Ureter (tissue), 1 donor: ENCODE measurements at regions not wholly inside any gene's neighbourhood (a gene's known extent, or its start where the extent isn't known, plus 50 kb on each side); places are given as distances from the start of the nearest gene placed in this dataset.
"Not testable (repeated sequence)": the region's sequence is repeated elsewhere in the genome, so short reads cannot be mapped to it uniquely, and the experiment has no call there.

Experiments
- DNase-seq: peaks from one replicate; pipeline ENCODE4 v3.0.0-alpha.2; 2020; ENCODE audit warnings: low spot score
- donor health status: DM: yes; HTN: yes; CAD: no.

GRCh38 chr9:118647331-118647730, 721.9 kb downstream of the BRINP1 start:
- no peak for DNase-seq

GRCh38 chr9:118650417-118650816, 718.8 kb downstream of the BRINP1 start:
- DNase-seq: no peak

- DNase-seq: no peak
These were observed 717.7 kb downstream of the BRINP1 start for GRCh38 chr9:118651511-118651910.

- no peak for DNase-seq
These were observed 717.0 kb downstream of the BRINP1 start for GRCh38 chr9:118652258-118652657.

DNA sequence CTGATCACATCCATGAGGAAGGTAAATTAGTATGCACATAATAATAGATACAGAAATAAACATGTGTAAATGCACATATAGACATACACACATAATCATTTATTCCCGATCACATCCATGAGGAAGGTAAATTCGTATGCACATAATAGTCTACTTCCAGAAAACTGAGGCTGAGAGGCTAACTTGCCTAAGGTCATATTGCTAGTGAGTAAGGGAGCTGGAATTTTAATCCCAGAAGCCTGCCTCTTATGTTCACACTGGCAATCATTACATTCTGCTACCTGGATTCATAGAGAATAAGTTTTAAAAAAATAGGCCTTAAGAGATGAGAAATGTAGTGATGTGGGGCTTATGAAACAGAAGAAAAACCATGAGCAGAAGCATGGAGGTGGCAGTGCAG, 716.3 kb downstream of the BRINP1 start:
- DNase-seq: no peak

GRCh38 chr9:118659011-118659410, 710.2 kb downstream of the BRINP1 start:
- DNase-seq: no peak

DNA sequence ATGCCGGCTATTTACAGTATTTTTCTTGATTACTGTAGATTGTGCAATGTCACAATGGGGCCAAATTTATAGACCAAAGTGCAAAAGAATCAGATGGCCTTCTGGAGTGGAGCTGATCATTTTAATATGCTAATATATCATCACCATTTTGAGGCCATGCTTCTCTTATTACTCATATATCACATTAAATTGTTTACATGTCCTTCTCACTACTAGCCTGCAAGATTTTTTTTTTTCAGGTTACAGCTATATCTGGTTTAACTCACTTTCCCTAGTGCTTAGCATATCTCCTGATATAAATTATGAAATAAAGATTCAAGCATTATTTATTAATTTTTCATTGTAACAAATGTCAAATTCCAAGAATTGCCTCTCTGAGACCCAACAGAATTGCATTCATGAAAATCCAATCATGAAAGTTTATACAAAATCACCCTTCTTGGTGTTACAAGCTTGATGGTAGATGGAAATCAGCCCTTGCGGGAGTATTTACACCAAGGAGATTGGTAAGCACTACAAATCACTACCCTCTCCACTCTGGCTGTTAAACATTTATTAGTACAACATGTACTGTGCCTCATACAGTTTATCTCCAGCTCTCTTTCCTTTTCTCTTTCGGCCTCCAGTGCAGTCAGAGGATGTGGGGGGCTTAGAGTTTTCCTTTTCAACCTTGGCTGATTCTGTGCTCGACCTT, 703.9 kb downstream of the BRINP1 start:
- DNase-seq: no peak

DNA sequence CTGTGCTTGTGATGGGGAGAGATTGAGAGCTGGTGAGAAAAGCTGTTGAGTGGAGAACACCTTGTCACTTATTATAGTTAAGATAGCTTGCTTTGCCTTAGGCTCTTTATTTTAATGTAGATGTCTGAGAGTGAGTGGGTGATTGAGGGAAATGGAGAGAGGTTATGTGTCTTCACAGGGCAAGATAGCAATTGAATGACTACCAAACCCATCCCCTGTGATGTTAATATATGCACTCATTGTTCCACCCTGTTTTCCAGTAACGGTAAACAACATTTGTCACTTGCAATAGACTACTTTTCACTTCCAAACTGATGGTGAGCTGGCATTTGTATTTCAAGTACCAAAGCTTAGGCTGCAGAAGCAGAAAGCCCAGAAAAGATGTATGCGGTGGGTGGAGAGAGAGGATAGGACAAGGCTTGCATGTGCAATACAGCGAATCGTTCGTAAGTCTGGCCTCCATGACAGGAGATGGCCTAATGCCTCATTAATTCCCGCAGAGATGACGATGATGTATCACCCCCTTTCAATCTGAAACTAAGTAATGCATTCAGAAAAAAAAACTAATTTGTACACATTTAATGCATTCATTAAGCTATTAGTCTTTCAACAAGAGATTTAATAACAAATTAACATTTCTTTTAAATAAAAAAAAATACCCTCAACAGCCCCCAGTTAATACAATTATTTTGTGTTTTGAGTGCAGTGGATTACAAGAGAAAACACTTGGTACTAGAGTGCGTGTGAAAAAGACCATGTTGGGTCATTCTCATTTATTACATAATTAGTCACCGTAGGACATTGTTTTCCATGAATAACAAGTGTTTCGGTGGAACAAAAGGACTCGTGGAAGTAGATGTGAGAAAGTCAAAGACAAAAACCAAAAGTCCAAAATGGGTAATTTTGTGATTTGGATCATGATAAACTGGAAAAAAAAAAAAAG, 699.0 kb downstream of the BRINP1 start:
- no peak for DNase-seq

- DNase-seq: no peak
These were observed 694.3 kb downstream of the BRINP1 start for GRCh38 chr9:118674942-118675341.

DNA sequence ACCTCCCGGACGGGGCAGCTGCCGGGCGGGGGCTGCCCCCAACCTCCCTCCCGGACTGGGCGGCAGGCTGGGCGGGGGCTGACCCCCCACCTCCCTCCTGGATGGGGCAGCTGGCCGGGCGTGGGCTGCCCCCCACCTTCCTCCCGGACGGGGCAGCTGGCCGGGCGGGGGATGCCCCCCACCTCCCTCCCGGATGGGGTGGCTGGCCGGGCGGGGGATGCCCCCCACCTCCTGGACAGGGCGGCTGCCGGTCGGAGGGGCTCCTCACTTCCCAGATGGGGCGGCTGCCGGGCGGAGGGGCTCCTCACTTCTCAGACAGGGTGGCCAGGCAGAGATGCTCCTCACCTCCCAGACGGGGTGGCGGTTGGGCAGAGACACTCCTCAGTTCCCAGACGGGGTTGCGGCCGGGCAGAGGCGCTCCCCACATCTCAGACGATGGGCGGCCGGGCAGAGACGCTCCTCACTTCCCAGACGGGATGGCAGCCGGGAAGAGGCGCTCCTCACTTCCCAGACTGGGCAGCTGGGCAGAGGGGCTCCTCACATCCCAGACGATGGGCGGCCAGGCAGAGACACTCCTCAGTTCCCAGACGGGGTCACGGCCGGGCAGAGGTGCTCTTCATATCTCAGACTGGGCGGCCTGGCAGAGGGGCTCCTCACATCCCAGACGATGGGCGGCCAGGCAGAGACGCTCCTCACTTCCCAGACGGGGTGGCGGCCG, 691.1 kb downstream of the BRINP1 start:
- not testable (repeated sequence) for DNase-seq

- DNase-seq: no peak
These were observed 682.3 kb downstream of the BRINP1 start for GRCh38 chr9:118686959-118687358.

GRCh38 chr9:118689280-118689679, 680.0 kb downstream of the BRINP1 start:
- no peak for DNase-seq

- no peak for DNase-seq
These were observed 676.6 kb downstream of the BRINP1 start for GRCh38 chr9:118692613-118693012.

DNA sequence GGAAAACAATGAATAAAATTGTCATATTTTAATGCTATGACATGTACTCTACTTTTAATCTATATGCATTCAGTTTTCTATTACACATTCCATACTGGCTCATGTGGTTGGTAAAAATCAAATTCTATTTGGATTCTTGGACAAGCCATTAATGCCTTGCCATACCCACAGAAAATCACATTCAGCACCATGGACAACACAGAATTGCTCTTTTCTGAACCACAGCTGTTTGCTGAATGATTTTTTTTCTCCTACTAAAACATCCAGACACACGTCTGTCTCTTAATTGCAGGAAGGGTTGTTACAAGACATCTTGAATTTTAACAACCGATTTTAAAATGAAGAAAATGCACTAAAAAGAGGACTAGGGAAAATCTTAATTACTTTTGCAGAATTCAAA, 675.6 kb downstream of the BRINP1 start:
- DNase-seq: no peak

DNA sequence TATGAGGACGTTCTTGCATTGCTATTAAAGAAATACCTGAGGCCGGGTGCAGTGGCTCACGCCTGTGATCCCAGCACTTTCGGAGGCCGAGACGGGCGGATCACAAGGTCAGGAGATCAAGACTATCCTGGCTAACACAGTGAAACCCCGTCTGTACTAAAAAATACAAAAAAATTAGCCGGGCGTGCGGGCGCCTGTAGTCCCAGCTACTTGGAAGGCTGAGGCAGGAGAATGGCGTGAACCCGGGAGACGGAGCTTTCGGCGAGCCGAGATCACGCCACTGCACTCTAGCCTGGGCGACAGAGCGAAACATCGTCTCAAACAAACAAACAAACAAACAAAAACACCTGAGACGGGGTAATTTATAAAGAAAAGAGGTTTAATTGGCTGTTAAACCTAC, 674.0 kb downstream of the BRINP1 start:
- not testable (repeated sequence) for DNase-seq

GRCh38 chr9:118701985-118702384, 667.2 kb downstream of the BRINP1 start:
- DNase-seq: no peak

DNA sequence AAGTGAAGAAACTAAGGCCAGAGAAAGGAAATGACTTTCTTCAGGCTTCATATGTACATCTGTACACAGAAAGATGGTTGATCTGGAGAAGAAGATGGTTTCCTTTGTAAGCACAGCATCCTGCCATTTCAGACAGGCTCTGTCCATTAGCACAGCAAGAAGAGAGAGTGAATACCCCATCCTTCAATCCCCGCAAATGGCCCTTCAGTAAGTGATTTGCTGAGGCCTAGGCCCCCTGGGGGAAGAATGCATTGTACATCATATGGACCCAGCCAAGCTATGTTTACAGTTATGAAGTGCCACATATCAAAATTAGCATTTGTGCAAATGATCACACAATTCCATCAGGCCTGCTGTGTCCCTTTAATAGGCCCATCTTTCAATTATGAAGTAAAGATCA, 657.4 kb downstream of the BRINP1 start:
- DNase-seq: no peak

DNA sequence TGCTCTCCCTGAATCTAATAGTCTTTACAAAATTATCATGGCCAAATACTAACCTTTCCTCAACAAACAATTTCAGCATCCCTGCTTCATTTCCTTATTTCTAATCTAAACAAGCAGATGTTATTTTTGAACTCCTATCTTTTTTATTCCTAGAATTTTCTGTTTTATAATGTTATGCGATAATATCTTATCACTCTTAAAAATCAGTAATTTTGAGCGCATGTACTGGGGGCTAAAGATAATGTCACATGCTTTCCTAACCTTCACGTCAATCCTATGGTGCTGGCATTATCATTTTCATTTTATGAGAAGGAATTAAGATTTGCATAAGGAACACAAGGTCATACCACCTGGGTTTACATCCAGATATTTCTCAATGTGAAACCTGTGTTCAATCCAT, 648.0 kb downstream of the BRINP1 start:
- DNase-seq: no peak

DNA sequence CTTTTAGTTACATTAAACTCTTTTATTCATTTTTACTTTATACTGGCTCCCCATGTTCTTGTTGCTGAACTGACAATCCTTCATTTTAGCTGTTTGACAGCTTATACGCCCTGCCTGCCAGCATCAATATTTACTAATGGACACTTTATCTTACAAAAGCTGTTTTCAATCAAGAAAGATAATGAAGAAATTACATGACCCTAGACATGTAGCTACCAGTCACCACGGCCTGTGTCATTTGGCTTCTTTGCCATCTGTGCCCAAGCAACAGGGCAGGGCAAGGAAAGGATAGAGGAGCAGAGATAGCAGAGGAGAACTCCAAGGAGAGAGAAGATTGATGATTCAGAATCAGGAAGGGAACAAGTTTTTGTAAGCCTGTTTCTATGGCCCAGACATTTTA, 647.3 kb downstream of the BRINP1 start:
- no peak for DNase-seq

DNA sequence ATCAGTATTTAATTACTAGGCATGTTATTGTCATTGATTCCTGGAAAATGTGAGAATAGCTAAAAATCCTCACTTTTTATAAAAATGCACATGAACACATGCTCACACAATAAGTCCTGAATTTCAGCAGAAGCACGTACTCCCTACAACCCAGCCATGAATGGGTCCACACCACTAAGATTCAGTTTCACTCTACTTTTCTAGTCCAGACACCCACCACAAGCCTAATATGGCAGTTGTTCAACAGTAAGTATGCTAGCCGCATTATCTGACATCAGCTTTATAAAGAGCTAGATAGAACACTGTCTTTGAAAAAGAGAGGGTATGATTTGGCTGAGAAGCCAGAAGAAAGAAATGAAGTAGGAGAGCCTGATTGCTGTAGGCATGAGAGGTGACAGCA, 639.3 kb downstream of the BRINP1 start:
- DNase-seq: no peak

GRCh38 chr9:118732998-118733397, 636.2 kb downstream of the BRINP1 start:
- DNase-seq: no peak

DNA sequence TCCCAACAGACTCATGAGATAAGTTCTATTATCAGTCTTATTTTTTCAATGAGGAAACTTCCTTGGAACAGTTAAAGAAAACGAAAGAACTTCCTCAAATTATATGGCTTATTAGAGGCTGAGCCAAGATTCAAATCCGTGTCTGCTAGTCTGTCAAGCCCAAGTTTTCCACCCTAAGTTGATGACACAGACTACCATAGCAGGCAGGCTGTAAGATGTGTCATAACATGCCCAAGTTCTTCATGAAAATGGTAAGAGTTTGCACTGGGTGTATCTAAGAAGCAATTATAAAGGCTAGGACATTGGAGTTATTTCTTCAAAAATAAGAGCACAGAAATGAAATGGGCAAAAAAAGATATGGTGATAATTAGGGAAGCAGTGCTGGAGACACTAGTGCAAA, 634.5 kb downstream of the BRINP1 start:
- no peak for DNase-seq

DNA sequence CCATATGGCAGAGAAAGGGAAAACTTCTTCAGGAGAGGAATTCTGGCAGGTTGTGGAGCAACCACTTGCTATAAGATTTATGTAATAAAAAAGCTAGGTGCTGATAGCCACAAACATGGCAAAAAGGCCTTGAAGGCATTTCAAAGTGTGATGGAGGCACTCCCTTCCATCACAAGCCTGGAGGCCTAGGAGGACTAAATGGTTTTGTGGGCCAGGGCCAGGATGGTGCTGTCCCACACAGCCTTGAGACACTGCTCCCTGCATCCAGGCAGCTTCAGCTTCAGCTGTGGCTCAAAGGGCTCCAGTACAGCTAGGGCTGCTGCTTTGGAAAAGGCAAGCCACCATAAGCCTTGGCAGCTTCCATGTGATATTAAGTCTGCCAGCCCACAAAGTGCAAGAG, 632.8 kb downstream of the BRINP1 start:
- no peak for DNase-seq
